ENCODE measurements at regions not wholly inside any gene's neighbourhood (a gene's known extent, or its start where the extent isn't known, plus 50 kb on each side); places are given as distances from the start of the nearest gene placed in this dataset.

DNA sequence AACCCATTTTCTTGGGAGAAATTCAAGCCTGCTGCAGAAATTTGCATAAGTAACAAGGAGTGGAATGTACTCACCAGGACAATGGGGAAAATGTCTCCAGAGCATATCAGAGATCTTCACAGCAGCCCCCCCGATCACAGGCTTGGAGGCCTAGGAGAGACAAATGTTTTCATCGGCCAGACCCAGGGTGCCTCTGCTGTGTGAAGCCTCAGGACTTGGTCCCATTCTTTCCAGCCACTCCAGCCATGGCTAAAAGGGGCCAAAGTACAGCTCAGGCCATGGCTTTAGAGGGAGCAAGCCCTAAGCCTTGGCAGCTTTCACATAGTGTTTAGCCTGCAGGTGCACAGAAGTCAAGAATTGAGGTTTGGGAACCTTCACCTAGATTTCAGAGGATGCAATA is 1463.0 kb downstream of the HACE1 start:
- H3K27ac ChIP-seq, result no peak overlapping the region
- TF ChIP-seq, protein P1, sequence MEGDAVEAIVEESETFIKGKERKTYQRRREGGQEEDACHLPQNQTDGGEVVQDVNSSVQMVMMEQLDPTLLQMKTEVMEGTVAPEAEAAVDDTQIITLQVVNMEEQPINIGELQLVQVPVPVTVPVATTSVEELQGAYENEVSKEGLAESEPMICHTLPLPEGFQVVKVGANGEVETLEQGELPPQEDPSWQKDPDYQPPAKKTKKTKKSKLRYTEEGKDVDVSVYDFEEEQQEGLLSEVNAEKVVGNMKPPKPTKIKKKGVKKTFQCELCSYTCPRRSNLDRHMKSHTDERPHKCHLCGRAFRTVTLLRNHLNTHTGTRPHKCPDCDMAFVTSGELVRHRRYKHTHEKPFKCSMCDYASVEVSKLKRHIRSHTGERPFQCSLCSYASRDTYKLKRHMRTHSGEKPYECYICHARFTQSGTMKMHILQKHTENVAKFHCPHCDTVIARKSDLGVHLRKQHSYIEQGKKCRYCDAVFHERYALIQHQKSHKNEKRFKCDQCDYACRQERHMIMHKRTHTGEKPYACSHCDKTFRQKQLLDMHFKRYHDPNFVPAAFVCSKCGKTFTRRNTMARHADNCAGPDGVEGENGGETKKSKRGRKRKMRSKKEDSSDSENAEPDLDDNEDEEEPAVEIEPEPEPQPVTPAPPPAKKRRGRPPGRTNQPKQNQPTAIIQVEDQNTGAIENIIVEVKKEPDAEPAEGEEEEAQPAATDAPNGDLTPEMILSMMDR (IDR thresholded peaks at IDR 0.05), result no peak
- TF ChIP-seq ZFX (IDR thresholded peaks at IDR 0.05; ENCODE audit: borderline replicate concordance), result no peak

DNA sequence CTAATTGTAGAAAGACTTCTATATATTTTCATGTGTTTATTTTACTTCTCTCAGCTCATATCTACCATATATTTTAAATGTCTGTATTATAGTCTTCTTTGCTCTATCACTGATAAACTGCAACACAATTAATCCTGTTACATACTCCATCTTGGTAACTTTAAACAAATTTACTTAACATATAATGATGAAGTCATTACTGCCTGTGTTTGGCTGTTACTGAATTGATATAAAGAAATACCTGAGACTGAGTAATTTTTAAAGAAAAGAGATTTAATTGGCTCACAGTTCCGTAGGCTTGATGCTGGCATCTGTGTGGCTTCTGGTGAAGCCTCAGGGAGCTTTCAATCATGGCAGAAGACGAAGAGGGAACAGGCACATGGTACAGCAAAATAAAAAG is 1480.4 kb downstream of the HACE1 start:
- no peak overlapping the region for H3K27ac ChIP-seq

DNA sequence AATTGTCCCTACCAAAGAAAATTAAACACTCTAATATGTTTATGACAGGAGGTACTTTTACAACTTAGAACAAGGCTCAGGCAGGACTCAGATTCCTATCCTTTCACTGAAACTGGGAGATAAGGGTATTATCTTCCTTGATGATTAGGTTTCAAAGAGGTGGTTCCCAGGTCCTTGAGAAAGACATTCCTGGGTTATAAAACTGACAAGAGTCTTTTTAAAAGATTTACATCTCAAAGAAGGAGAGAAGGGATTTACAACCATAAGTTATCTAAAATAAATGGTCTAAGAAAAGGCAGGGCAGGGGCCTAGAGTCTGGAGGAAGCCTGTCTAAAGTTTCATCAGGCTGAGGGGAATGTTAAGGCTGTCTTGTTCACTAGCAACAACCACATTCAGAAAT is 1492.5 kb downstream of the HACE1 start:
- H3K27ac ChIP-seq, result no peak overlapping the region

More for the DNA sequence above, 1480.4 kb downstream of the HACE1 start:
- no peak for TF ChIP-seq ZFX (IDR thresholded peaks at IDR 0.05; ENCODE audit: borderline replicate concordance)
- TF ChIP-seq, protein P1 (IDR thresholded peaks at IDR 0.05), result no peak

DNA sequence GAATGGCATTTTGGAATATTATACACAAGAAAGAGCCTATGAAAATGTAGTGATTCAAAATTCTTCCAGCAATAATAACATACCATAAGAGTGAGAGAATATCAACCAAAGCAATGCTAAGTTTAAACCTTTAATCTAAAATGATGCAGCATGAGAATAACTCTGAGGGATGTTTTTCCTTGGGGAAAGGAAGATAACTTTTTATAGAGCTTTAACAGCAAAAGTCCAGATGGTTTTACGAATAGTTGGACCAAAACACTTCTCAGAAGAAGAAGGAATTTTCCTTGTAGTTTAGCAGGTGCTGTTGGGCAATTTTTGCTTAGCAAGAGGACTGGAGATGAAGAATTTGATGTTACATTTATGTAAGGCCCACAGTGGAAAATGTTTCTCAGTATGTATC is 1503.2 kb downstream of the HACE1 start:
- TF ChIP-seq, protein P1 (IDR thresholded peaks at IDR 0.05), result no peak
- no peak for TF ChIP-seq ZFX (IDR thresholded peaks at IDR 0.05; ENCODE audit: borderline replicate concordance)
- H3K27ac ChIP-seq, result no peak overlapping the region

More for the DNA sequence above, 1492.5 kb downstream of the HACE1 start:
- no peak for TF ChIP-seq ZFX (IDR thresholded peaks at IDR 0.05; ENCODE audit: borderline replicate concordance)
- TF ChIP-seq, protein P1 (IDR thresholded peaks at IDR 0.05), result no peak

DNA sequence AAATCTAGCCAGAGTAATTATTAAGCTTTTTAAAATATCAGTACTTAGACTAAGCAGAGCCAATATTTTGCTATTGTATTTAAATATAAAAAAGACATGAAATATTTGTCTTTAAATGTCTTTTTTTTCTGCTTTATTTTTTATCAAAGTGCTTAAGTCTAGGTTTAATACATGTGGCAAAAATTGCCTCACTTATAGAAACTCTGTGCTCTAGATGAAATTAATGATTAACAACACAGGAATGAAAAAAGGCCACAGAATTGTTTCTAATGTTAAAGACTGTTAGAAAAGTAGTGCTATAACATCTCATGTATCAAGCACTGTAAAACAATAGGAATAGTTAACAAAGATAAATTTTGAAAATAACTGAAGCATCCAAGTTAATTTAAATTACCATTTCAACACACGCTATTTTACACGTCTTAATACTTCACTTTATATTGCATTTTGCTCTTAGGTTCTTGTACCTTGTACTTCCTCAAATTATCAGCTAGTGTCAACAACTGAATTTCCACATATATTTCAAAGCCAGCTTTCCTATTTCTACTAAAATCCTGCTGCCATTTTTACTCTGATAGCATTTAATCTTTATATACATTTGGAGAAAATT is 1515.1 kb downstream of the HACE1 start:
- H3K27ac ChIP-seq, result no peak overlapping the region
- TF ChIP-seq, protein P1 (IDR thresholded peaks at IDR 0.05), result no peak

DNA sequence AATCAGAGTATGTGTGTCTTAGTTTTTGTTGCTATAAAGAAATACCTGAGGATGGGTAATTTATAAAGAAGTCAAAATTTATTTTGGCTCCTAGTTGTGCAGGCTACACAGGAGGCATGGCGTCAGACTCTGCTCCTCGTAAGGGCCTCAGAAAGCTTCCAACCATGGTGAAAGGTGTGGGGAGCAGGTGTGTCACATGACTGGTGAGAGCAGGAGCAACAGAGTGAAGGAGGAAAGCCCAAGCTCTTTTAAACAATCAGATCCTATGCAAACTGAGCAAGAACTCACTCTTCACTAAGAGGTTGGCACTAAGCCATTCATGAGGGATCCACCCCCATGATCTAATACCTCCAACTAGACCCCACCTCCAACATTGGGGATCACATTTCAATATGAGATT is 1524.3 kb downstream of the HACE1 start:
- TF ChIP-seq ZFX (IDR thresholded peaks at IDR 0.05; ENCODE audit: borderline replicate concordance), result no peak
- TF ChIP-seq, protein P1 (IDR thresholded peaks at IDR 0.05), result no peak
- no peak overlapping the region for H3K27ac ChIP-seq

DNA sequence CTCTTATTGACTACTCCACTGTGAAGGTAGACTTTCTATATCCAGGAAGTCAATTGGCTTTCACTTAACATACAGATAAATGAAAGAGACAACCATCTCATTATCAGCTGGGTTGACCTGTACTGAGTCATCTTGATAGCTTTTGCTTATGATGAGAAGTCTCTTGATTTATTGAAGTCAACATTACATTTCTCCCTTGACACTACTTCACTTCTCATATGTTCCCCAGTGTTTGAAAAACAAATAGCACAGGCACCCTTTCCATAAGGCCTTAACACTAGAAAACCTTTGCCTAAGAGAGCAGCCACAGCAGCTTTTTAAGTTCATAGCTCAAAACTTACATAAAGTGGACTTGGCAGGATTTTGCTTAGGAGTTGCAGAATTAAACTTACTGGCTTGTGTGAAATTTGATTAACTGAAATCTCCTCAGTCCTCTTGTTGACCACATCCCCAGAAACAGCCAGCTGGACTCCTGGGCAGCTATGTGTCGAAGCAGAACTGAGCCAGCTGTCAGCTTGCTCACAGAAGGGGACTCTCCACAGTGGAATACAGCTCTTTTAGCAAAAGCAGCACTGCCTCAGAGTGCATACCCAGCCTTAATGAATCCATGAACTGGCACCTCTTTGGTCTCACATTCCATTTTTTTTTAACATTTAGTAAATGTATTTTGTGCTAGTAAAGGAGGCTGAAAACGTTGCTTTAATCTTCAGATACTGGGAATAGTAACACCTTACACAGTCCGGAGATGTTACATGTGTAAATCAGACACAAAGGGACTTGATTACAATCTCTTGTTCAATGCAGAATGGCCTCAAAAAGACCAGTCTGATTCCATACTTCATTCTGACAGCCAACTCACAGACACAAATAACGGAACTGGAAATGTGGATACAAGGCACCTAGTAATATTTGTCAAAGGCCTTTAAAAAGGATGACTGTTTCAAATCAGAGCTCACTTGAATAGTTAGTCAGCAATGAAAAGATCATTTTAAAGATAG is 1532.7 kb downstream of the HACE1 start:
- H3K27ac ChIP-seq, result no peak overlapping the region
- TF ChIP-seq ZFX (IDR thresholded peaks at IDR 0.05; ENCODE audit: borderline replicate concordance), result no peak
- TF ChIP-seq, protein P1 (IDR thresholded peaks at IDR 0.05), result no peak

Measured in 22Rv1 (cell line).